ENCODE measurements at regions not wholly inside any gene's neighbourhood (a gene's known extent, or its start where the extent isn't known, plus 50 kb on each side); places are given as distances from the start of the nearest gene placed in this dataset.
A peak's percentile ranks its signal among the peaks of the same experiment; 100 is the strongest.

- intact Hi-C loops (cut with DNase I) = no loop called here
These were observed 88.1 kb downstream of the EFNB1 start for GRCh38 chrX:68916891-68917290.

GRCh38 chrX:68915778-68916177 lies 87.0 kb downstream of the EFNB1 start:
- no peak for DNase-seq
- H3K36me3 ChIP-seq = no peaks in the 10 kb centered on the region
- TF ChIP-seq CTCF (IDR thresholded peaks at IDR 0.05) = no peak
- no peak overlapping the region for H3K4me3 ChIP-seq
- intact Hi-C loops (cut with DNase I) = no loop called here
- no peak for ATAC-seq
- no peaks in the 10 kb centered on the region for H3K27me3 ChIP-seq
- no peak overlapping the region for H3K27ac ChIP-seq
- no peaks in the 10 kb centered on the region for H3K9me3 ChIP-seq
- H3K4me1 ChIP-seq = no peaks in the 10 kb centered on the region

More at GRCh38 chrX:68916891-68917290, 88.1 kb downstream of the EFNB1 start:
- H3K4me3 ChIP-seq = no peak overlapping the region
- no peak overlapping the region for H3K27ac ChIP-seq
- ATAC-seq = no peak
- TF ChIP-seq CTCF (IDR thresholded peaks at IDR 0.05) = no peak
- H3K4me1 ChIP-seq = no peaks in the 10 kb centered on the region
- H3K9me3 ChIP-seq = no peaks in the 10 kb centered on the region
- H3K27me3 ChIP-seq = no peaks in the 10 kb centered on the region
- no peak for DNase-seq
- no peaks in the 10 kb centered on the region for H3K36me3 ChIP-seq

- TF ChIP-seq CTCF (IDR thresholded peaks at IDR 0.05) = no peak
- Histone ChIP-seq H3K27ac (no peak overlapping the region), H3K27me3 (no peaks in the 10 kb centered on the region), H3K4me3 (no peak overlapping the region), H3K4me1 (no peaks in the 10 kb centered on the region), H3K36me3 (no peaks in the 10 kb centered on the region), H3K9me3 (no peaks in the 10 kb centered on the region)
- intact Hi-C loops (cut with DNase I) = no loop called here
- DNase-seq (no peak), ATAC-seq (no peak)
These were observed 85.7 kb downstream of the EFNB1 start for GRCh38 chrX:68914479-68914946.

- Histone ChIP-seq H3K9me3 (no peaks in the 10 kb centered on the region), H3K27ac (no peak overlapping the region), H3K4me1 (no peaks in the 10 kb centered on the region), H3K4me3 (no peak overlapping the region), H3K27me3 (no peaks in the 10 kb centered on the region), H3K36me3 (no peaks in the 10 kb centered on the region)
- no peak for ATAC-seq
- DNase-seq = no peak
- no peak for TF ChIP-seq CTCF (IDR thresholded peaks at IDR 0.05)
- intact Hi-C loops (cut with DNase I) = no loop called here
These were observed 84.4 kb downstream of the EFNB1 start for GRCh38 chrX:68913249-68913547.

GRCh38 chrX:68912113-68912512 lies 83.3 kb downstream of the EFNB1 start:
- intact Hi-C loops (cut with DNase I) = no loop called here
- Histone ChIP-seq H3K4me1 (no peaks in the 10 kb centered on the region), H3K4me3 (no peak overlapping the region), H3K36me3 (no peaks in the 10 kb centered on the region), H3K9me3 (no peaks in the 10 kb centered on the region), H3K27ac (no peak overlapping the region), H3K27me3 (no peaks in the 10 kb centered on the region)
- ATAC-seq = peak; percentile 46
- DNase-seq = no peak
- TF ChIP-seq CTCF (IDR thresholded peaks at IDR 0.05) = no peak

- no peaks in the 10 kb centered on the region for H3K27me3 ChIP-seq
- no peak overlapping the region for H3K27ac ChIP-seq
- TF ChIP-seq CTCF (IDR thresholded peaks at IDR 0.05) = no peak
- intact Hi-C loops (cut with DNase I) = no loop called here
- no peak for DNase-seq
- H3K9me3 ChIP-seq = no peaks in the 10 kb centered on the region
- no peaks in the 10 kb centered on the region for H3K4me1 ChIP-seq
- no peak for ATAC-seq
- no peak overlapping the region for H3K4me3 ChIP-seq
- H3K36me3 ChIP-seq = no peaks in the 10 kb centered on the region
These were observed 82.1 kb downstream of the EFNB1 start for GRCh38 chrX:68910731-68911428.

Measured in upper lobe of right lung (tissue), 1 donor.